Ascending aorta (tissue), 2 donors: ENCODE measurements at regions not wholly inside any gene's neighbourhood (a gene's known extent, or its start where the extent isn't known, plus 50 kb on each side); places are given as distances from the start of the nearest gene placed in this dataset.

Experiments
- DNase-seq, 2 donors: peaks; one replicate each; pipeline ENCODE4 v3.0.0-alpha.2; 2019; ENCODE audit warnings: low spot score in 2 of 2
- H3K27ac ChIP-seq, 2 donors: fragments of 200-600 bp; sonication (generic); one replicate each; pipeline ENCODE4 v1.5.1; 2016 to 2017; ENCODE audit warnings: mild to moderate bottlenecking in 1 of 2
- H3K27me3 ChIP-seq: fragments of 200-600 bp; sonication (generic); one replicate; pipeline ENCODE4 v1.5.1; 2017
- H3K36me3 ChIP-seq, 2 donors: fragments of 200-600 bp; sonication (generic); one replicate each; pipeline ENCODE4 v1.5.1; 2016
- H3K4me1 ChIP-seq, 2 donors: fragments of 200-600 bp; sonication (generic); one replicate each; pipeline ENCODE4 v1.5.1; 2016 to 2017; ENCODE audit warnings: mild to moderate bottlenecking in 1 of 2
- H3K4me3 ChIP-seq, 2 donors: fragments of 200-600 bp; sonication (generic); one replicate each; pipeline ENCODE4 v1.5.1; 2016 to 2017; ENCODE audit warnings: mild to moderate bottlenecking in 1 of 2
- H3K9me3 ChIP-seq, 2 donors: fragments of 200-600 bp; sonication (generic); one replicate each; pipeline ENCODE4 v1.5.1; 2016
- CTCF ChIP-seq, 3 experiments: fragments of 200-600 bp in 2 of 3; fragments of 450-650 bp in 1 of 3; sonication (generic) in 2 of 3; IDR thresholded peaks; one replicate each; pipeline ENCODE4 v1.5.1; 2016 to 2019; ENCODE audit warnings: antibody characterized with exemption in 3 of 3, mild to moderate bottlenecking in 1 of 3, moderate library complexity in 1 of 3
- intact Hi-C: fragments of 100-400 bp; cut with DNase I; formaldehyde crosslinking; loops from one replicate; pipeline ENCODE4 v1.15.1; 2023

- TF ChIP-seq CTCF (IDR thresholded peaks at IDR 0.05) = no peak
- H3K27ac ChIP-seq = no peak overlapping the region
- intact Hi-C loops = no loop called here
These were observed 75.7 kb upstream of the EGFL6 start for GRCh38 chrX:13493659-13494058.

GRCh38 chrX:13492286-13492685 is 77.1 kb upstream of the EGFL6 start:
- TF ChIP-seq CTCF (IDR thresholded peaks at IDR 0.05) = no peak
- peaks cover 0 to 10% of the 10 kb centered on the region in 2 donors for H3K4me1 ChIP-seq
- H3K36me3 ChIP-seq = no peaks in the 10 kb centered on the region
- no peak overlapping the region for H3K27ac ChIP-seq
- intact Hi-C loops = no loop called here
- no peak overlapping the region for H3K4me3 ChIP-seq
- DNase-seq = no peak
- no peaks in the 10 kb centered on the region for H3K27me3 ChIP-seq
- no peaks in the 10 kb centered on the region for H3K9me3 ChIP-seq

More at GRCh38 chrX:13493659-13494058, 75.7 kb upstream of the EGFL6 start:
- no peak overlapping the region for H3K4me3 ChIP-seq
- H3K27me3 ChIP-seq = no peaks in the 10 kb centered on the region
- H3K36me3 ChIP-seq = no peaks in the 10 kb centered on the region
- no peak for DNase-seq
- H3K9me3 ChIP-seq = no peaks in the 10 kb centered on the region
- H3K4me1 ChIP-seq = peaks cover 0 to 3% of the 10 kb centered on the region in 2 donors

DNA sequence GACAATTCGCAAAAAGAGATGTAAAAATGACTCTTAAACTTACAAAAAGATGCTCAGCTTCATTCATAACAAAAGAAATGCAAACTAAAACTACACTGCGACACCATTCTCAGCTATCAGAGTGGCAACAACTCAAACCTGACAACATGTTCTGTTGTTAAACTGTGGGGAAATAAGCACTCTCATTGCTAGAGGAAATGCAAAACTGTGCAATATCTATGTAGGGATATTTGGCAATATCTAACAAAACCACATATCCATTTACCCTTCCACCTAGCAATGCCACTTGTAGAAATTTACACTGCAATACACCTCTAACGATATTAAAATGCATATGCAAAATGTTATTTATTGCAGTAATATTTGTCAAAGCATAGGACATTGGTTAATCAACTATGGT is 78.3 kb upstream of the EGFL6 start:
- no peak for TF ChIP-seq CTCF (IDR thresholded peaks at IDR 0.05)
- intact Hi-C loops = no loop called here
- Histone ChIP-seq H3K27ac (no peak overlapping the region), H3K36me3 (no peaks in the 10 kb centered on the region), H3K4me3 (no peak overlapping the region), H3K4me1 (peaks cover 0 to 10% of the 10 kb centered on the region in 2 donors), H3K27me3 (no peaks in the 10 kb centered on the region), H3K9me3 (no peaks in the 10 kb centered on the region)
- no peak for DNase-seq

DNA sequence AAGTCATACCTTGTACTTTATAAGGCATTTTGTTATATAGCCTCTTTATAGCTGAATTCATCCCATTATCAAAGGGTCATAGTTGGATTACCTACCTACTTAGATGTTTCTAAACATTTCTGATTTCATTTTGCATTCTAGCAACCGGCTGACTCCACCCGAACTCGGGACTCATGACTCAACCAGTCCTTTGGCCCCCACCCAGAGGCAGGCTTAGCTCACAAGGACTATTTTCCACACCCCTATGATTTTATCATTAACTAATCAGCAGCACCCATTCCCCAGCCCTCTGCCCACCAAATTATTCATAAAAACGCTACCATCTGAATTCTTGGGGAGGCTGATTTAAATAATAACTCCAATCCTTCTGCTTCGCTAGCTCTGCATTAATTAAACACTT is 79.9 kb upstream of the EGFL6 start:
- TF ChIP-seq CTCF (IDR thresholded peaks at IDR 0.05) = no peak
- no peaks in the 10 kb centered on the region for H3K27me3 ChIP-seq
- peak; percentile 39 to 80 for DNase-seq
- peaks cover 0 to 10% of the 10 kb centered on the region in 2 donors for H3K4me1 ChIP-seq
- H3K9me3 ChIP-seq = no peaks in the 10 kb centered on the region
- H3K36me3 ChIP-seq = no peaks in the 10 kb centered on the region
- H3K27ac ChIP-seq = no peak overlapping the region
- intact Hi-C loops = loop anchor here (2.0 to 10.0 kb wide), 5 partner anchors 92 to 543 kb away; no protein-coding TSS in a partner anchor
- H3K4me3 ChIP-seq = no peak overlapping the region

GRCh38 chrX:13487731-13488505 is 81.5 kb upstream of the EGFL6 start:
- no peaks in the 10 kb centered on the region for H3K9me3 ChIP-seq
- no peaks in the 10 kb centered on the region for H3K36me3 ChIP-seq
- peaks cover 0 to 10% of the 10 kb centered on the region in 2 donors for H3K4me1 ChIP-seq
- H3K27me3 ChIP-seq = no peaks in the 10 kb centered on the region
- peak overlapping the region; percentile 71 to 82 for H3K27ac ChIP-seq
- peak in 1 of 2 donors; percentile 69 for DNase-seq
- peak; percentile 37 to 86 (median 70) for TF ChIP-seq CTCF (IDR thresholded peaks at IDR 0.05)
- intact Hi-C loops = loop anchor here (1.0 to 10.0 kb wide), 6 partner anchors 91 to 541 kb away; no protein-coding TSS in a partner anchor
- no peak overlapping the region for H3K4me3 ChIP-seq
